Thoracic aorta (tissue), 2 donors: ENCODE measurements at regions not wholly inside any gene's neighbourhood (a gene's known extent, or its start where the extent isn't known, plus 50 kb on each side); places are given as distances from the start of the nearest gene placed in this dataset.

Experiments used
- ATAC-seq: fragments of 150-250 bp; one replicate; pipeline ENCODE4 v1.8.0; 2017; ENCODE audit warnings: low read depth; ENCODE audit not compliant: insufficient number of reproducible peaks, low FRiP score
- DNase-seq: peaks from one replicate; pipeline ENCODE4 v3.0.0-alpha.2; 2020; ENCODE audit warnings: low spot score
- H3K27ac ChIP-seq, 2 donors: fragments of 200-600 bp; sonication (generic); 1 replicate in 1 of 2; 2 replicates in 1 of 2; pipeline ENCODE4 v1.5.1; 2016; ENCODE audit warnings: mild to moderate bottlenecking in 2 of 2, moderate library complexity in 2 of 2
- H3K27me3 ChIP-seq: fragments of 200-600 bp; sonication (generic); replicated peaks from 2 replicates; pipeline ENCODE4 v1.6.0; 2016; ENCODE audit warnings: mild to moderate bottlenecking; ENCODE audit not compliant: insufficient read depth
- H3K36me3 ChIP-seq: fragments of 200-600 bp; sonication (generic); one replicate; pipeline ENCODE4 v1.5.1; 2016
- H3K4me1 ChIP-seq, 2 donors: fragments of 200-600 bp; sonication (generic); 1 replicate in 1 of 2; 2 replicates in 1 of 2; pipeline versions ENCODE4 v1.5.1 to v1.6.0; 2016; ENCODE audit warnings: low read depth in 2 of 2, mild to moderate bottlenecking in 1 of 2; ENCODE audit not compliant: control insufficient read depth in 1 of 2
- H3K4me3 ChIP-seq: fragments of 200-600 bp; sonication (generic); 2 replicates; pipeline ENCODE4 v1.5.1; 2016; ENCODE audit warnings: mild to moderate bottlenecking
- H3K9me3 ChIP-seq: fragments of 200-600 bp; sonication (generic); 2 replicates; pipeline ENCODE4 v1.5.1; 2016
- TF ChIP-seq, protein P1 (sequence below): fragments of 200-600 bp; sonication (generic); IDR thresholded peaks from one replicate; pipeline ENCODE4 v1.5.1; 2019; ENCODE audit warnings: antibody characterized with exemption

DNA sequence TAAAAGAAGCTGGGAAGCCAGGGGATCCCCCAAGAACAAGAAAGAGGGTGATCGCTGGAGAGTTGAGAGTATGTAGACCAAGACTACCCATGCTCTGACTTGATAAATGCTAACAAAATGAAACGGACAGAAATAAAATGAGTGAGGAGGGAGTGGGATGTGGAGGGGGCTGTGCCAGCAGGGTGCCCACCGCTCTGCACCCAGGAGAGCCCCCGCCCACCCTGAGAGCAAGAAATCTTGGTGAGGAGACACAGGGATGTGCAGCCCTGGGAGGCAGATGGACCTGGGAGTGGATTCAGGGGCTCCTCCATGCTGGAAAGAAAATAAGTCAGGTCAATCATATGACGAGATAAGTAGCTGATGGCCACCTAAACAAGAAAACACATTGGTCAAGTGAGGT, 590.9 kb downstream of the AJAP1 start:
- no peak overlapping the region for H3K27ac ChIP-seq

DNA sequence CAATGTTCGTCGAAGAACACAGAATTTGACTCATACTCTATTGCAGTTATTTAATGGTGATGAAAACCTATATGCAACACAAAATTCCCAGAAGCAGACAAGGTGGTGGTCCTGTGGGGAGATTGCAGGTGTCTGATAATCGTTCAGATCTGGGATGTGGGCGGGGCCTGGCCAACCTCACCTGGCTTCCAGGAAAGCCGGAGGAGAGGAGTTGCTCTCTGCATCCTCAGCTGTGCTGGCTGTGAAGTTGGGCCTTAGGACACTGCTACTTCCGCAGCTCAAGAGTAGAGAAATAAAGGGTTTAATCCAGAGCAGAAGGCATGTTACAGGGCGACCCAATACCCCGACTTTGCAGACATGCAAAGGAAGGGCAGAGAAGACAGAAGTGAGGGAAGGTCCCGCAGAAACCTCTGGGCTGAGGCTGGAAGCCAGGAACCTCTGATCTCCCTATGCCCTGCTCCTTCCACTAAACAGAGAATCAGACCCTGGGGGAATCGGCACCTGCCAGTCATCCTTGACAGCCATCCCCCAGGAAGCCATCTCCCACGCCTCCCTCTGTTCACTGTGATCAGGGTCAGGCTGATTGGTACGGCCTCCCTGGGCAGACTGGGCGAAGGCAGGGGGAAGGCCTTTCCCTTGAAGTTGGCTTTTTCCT, 590.3 kb downstream of the AJAP1 start:
- no peak overlapping the region for H3K4me3 ChIP-seq
- TF ChIP-seq, protein P1, sequence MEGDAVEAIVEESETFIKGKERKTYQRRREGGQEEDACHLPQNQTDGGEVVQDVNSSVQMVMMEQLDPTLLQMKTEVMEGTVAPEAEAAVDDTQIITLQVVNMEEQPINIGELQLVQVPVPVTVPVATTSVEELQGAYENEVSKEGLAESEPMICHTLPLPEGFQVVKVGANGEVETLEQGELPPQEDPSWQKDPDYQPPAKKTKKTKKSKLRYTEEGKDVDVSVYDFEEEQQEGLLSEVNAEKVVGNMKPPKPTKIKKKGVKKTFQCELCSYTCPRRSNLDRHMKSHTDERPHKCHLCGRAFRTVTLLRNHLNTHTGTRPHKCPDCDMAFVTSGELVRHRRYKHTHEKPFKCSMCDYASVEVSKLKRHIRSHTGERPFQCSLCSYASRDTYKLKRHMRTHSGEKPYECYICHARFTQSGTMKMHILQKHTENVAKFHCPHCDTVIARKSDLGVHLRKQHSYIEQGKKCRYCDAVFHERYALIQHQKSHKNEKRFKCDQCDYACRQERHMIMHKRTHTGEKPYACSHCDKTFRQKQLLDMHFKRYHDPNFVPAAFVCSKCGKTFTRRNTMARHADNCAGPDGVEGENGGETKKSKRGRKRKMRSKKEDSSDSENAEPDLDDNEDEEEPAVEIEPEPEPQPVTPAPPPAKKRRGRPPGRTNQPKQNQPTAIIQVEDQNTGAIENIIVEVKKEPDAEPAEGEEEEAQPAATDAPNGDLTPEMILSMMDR = no peak
- H3K27me3 ChIP-seq = no peaks in the 10 kb centered on the region
- DNase-seq (no peak), ATAC-seq (no peak)
- H3K36me3 ChIP-seq = no peaks in the 10 kb centered on the region
- no peaks in the 10 kb centered on the region for H3K4me1 ChIP-seq
- no peak overlapping the region for H3K27ac ChIP-seq
- H3K9me3 ChIP-seq = no peaks in the 10 kb centered on the region

More for the DNA sequence above, 590.9 kb downstream of the AJAP1 start:
- no peaks in the 10 kb centered on the region for H3K9me3 ChIP-seq
- H3K4me3 ChIP-seq = no peak overlapping the region
- H3K27me3 ChIP-seq = no peaks in the 10 kb centered on the region
- DNase-seq = no peak
- ATAC-seq = no peak
- no peaks in the 10 kb centered on the region for H3K36me3 ChIP-seq
- H3K4me1 ChIP-seq = no peaks in the 10 kb centered on the region
- TF ChIP-seq, protein P1 = no peak

DNA sequence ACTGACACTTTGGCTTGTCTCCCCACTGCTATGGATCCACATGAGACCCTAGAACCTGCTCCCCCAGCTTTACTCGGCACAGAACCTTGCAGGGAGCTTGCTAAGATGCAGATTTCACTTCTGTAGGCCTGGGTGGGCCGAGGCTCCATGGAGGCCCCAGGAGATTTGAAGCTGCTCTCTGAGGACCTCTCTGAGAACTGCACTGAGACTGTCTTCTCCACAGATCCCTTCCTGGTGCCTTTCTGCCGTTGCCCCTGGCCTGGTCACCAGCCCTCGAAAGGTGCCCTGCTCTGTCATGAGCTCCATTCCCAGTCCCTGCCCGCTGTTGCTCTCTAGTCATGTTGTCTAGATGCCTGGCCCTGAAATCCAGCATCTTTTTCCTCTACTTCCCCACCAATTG, 588.4 kb downstream of the AJAP1 start:
- H3K9me3 ChIP-seq = no peaks in the 10 kb centered on the region
- H3K27ac ChIP-seq = no peak overlapping the region
- H3K27me3 ChIP-seq = no peaks in the 10 kb centered on the region
- ATAC-seq (no peak), DNase-seq (no peak)
- TF ChIP-seq, protein P1 = no peak
- H3K4me1 ChIP-seq = no peaks in the 10 kb centered on the region
- no peak overlapping the region for H3K4me3 ChIP-seq
- no peaks in the 10 kb centered on the region for H3K36me3 ChIP-seq

DNA sequence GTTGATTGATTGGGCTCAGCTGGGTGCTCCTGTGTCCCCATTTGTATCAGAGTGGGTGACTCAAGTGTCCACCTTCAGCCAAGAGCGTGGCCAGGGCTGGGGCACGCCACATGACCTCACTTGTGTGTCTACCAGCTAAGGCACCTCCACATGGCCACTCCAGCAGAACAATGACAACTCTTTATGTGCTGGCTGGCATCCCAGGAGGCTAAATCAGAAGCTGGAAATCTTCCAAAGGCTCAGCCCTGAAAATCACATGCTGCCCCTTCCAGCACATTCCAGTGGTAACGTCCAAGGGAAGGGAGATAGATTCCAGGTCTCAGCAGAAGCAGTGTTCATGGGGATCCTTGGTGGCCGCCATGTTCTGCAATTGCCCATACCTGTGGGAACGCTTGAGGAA, 585.5 kb downstream of the AJAP1 start:
- Histone ChIP-seq H3K27ac (no peak overlapping the region), H3K27me3 (no peaks in the 10 kb centered on the region), H3K4me3 (no peak overlapping the region), H3K4me1 (no peaks in the 10 kb centered on the region), H3K9me3 (no peaks in the 10 kb centered on the region), H3K36me3 (no peaks in the 10 kb centered on the region)
- DNase-seq (no peak), ATAC-seq (no peak)
- TF ChIP-seq, protein P1 = no peak

DNA sequence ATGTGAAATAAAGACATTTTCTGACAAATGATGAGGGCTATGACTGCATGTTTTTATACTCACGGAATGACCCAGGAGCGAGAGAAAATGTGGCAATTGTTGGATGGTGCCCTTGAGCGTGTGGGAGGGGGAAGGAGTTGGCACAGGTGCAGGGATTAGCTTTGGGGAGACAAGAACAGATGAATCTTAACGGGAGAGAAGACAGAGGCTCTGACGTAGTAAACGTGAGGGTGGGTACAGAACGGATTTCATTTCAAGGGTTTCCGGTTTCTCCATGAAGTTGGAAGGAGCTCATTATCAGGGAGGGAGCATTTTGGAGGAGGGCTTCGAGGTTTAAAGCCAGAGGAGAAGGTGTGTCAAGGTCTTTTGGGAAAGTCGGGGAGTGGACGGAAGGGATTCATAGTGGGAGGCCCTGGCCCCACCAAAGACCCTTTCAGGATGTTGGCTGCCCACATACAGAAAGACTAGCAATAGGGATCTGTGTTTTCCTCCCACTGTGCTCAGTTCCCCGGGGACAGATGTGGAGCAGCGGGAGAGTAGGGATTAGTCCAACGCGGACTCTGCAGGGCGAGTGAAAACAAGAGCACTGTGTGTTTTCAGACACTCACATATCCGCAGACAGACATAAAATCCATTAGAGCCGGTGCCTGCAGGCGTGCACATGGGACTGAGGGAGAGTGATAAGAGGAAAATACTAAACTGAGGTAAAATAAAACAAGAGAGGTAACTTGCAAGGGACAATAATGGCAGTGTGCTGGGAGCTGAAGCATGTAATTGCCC, 584.1 kb downstream of the AJAP1 start:
- H3K36me3 ChIP-seq = no peaks in the 10 kb centered on the region
- no peak for DNase-seq
- H3K27ac ChIP-seq = no peak overlapping the region
- no peak for ATAC-seq
- H3K27me3 ChIP-seq = no peaks in the 10 kb centered on the region
- H3K9me3 ChIP-seq = no peaks in the 10 kb centered on the region
- no peak overlapping the region for H3K4me3 ChIP-seq
- H3K4me1 ChIP-seq = no peaks in the 10 kb centered on the region
- TF ChIP-seq, protein P1 = no peak
